DMS 273 (cell line): ENCODE measurements at regions not wholly inside any gene's neighbourhood (a gene's known extent, or its start where the extent isn't known, plus 50 kb on each side); places are given as distances from the start of the nearest gene placed in this dataset.

ENCODE experiments used
- DNase-seq: peaks from one replicate; lab custom pipeline; 2025; ENCODE audit not compliant: unreplicated experiment; lab: John Stamatoyannopoulos, UW

DNA sequence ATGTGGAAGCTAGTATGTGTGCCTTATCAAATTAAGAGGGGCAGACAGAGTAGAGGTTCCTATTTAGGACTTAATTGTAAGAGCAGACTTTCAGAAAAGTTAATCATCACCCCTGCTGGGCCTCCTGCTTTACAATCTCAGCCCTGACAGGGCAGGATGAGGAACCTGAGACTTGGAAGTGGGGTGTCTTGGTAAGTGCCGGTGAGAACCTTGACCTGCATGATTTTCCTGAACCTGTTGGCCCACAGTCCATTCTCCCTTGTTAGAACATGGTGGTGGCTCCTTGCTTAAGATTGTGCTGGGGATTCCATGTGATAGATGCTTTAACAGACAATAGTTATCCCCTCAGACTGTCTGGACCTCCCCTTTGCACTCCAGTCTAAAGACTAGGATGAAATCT, 141.7 kb upstream of the TMEM72 start:
- no peak for DNase-seq

DNA sequence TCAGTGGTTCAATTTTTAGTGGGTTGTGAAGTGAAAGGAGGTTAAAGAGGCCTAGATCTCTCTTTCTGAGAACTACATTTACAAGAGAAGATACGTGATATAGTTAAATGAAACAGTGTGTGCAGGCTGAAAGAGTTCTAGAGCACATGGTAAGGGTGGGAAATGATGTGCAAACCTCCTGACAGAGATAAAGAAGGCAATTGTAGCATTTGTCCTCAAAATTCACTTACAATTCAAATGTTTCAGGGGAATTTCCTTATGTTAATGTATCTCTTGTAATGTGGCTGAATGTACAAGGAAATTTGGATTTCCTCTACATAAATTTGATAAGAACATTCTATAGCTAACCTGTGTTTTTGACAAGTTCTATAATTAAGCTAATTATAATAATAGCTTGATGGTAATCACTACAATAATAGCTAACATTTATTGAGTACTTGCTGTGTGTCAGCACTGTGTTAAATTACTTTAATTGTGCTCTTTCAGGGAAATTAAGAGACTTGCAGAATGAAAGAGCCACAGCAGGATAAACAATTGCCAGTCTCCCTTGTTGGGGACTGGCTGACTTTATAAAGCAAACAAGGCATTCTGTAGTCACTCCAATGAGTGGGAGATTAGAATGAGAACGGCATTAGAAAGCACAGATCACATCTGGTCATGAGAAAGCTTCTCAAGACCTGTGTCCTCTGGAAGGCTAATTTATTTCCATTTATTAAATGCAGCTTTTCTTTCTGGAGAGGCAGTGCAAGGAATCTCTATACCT, 139.7 kb upstream of the TMEM72 start:
- no peak for DNase-seq

DNA sequence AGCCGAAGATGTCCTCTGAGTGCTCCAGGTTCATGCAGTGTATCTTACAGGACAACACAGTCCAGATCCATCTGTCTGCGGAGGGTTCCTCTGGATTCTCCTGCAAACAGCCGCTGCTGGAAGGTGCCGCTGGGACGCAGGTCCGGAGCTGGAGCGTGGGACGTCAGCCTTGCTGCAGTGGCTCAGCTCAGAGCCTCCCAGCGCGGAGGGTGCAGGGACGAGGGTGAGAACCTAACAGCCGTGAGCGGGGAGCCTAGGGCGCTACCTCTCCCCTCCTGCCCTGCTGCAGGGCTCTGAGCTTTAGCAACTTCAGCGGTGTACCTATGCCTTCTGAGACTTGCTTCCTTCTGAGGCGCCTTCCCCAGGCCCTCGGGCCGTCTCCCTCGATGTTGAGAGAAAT, 137.6 kb upstream of the TMEM72 start:
- no peak for DNase-seq

DNA sequence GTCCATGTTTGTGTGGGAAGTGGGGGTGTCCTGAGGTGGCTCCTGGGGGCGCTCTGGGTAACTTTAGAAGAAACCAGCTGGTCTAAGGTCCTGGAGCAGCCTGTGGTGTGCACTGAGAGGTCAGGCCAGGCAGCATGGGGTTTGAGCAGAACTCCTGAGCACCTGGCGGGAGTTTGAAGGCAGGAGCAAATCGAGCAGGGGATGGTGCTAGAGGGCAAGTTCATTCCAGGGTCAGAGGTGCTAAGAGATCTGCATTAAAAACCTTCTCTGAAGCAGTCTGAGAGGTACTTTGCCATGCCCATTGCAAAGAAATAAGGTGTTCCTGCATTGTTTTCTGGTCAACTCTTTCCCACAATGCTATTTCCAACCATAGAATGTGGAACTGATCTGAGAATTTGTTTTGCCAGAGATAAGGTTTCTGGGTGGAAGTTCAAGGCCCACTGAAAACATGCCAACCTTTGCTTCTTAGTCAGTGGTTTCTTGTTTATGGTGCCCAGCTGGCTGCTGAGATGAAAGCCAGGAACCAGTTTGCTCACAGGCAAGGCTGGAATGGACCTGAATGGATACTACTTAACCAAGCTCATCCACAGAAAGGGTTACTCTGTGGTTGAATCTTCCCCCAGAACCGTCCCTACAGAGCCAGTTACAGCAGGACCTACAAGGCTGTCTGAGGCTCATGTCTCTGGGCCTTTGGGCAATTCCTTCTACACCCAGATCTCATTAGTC, 136.3 kb upstream of the TMEM72 start:
- no peak for DNase-seq

DNA sequence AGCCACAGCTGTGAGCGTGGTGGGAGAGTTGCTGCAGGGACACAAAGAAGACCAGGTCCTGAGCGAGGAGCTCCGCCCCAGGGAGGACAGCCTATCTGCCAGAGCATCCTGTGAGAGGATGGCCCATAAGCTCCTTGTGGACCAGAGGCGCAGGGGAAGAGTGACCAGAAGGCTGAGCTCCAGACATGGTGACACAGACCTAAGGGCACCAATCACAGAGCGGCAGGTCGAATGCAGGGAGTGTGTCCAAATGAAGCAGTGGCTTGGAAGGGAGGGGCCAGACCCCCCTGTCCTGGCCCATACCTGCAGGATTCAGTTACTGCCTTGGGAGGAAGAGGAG, 135.8 kb upstream of the TMEM72 start:
- DNase-seq = no peak

DNA sequence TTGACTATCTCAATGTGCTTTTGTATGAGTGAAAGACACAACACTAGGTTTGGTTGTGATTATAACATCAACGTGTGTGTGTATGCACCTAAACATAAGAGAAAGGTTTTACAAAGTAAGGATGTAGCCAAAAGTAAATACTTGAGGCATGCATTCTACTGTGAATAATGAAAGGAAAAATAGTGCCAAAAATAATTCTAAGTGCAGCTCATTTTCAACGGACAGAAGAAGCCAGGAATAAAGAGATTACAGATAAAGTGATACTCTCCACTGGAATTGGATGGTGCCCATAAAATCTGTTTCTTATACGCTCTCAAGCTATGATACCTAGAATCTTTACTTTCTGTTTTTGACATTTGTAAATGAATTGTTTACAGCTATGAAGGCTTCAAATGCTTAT, 135.0 kb upstream of the TMEM72 start:
- DNase-seq = no peak

DNA sequence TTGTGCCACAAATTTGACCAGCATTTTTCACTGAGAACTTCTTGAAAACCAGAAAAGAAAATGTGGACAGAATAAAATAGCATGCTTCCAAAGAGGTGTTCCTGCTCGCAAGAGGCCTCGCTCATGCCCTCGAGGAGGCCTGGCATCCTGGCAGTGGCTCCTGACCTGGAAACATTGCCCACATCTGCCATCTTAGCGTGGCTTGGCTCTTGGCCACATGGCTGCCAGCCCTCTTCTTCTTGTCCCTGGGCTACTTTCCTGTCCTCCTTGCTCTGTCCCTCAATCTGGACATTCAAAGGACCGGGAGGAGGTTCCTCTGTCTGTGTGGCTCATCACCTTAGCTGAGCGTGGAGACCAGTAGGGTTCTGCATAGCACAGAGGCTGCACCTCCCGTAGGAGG, 131.6 kb upstream of the TMEM72 start:
- DNase-seq = no peak

DNA sequence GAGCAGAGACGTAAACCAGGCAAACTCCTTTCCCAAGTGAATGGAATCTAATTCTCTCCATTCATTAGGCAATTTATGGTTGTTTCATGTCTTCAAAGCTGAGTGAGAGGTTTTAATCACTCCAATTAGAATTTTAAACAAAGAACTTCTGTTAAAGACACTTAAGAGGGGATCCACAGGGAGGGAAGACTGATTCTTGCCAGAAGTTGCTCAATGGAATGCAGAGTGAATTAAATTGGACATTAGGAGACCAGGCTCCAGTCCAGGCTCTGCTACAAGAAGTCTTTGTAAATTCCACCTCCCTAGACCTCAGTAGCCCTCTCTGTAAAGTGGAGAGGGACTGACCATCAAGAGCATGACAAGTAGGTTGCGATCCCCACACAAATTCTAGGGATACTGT, 130.7 kb upstream of the TMEM72 start:
- no peak for DNase-seq

DNA sequence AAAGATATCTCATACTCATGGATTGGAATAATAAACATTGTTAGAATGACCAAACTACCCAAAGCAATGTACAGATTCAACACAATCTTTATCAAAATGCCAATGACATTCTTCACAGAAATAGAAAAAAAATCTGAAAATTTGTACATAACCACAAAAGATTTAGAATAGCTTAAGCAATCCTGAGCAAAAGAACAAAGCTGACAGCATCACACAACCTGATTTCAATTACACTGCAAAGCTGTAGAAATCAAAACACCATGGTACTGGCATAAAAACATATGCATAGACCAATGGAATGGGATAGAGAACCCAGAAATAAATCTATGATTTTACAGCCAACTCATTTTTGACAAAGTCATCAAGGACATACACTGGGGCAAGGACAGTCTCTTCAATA, 130.0 kb upstream of the TMEM72 start:
- no peak for DNase-seq

DNA sequence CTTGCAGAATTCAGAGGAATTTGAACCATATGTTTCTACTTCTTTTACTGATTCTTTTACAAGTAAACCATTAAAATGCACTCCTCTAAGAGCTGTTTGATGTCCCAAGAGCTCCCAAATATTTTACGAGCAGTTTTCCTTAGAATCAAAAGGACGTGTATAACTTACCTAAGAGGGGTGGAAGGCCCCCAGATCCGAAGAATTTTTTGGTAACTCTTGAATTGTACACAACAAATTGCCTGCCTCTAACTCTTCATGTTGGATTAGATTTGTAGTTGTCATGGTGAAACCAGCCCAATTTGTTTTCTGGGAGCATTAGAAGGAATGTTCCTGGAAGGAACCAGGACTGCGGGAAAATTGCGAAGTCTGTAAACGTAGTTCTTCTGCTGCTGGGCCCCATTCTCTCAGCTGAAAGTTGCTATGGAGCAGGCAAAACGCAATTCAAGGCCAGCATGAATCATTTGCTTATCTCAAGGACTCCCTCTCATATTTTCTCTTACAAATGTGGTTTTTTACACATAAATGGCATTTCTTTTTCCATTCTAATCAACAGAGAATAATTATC, 124.8 kb upstream of the TMEM72 start:
- DNase-seq = no peak

DNA sequence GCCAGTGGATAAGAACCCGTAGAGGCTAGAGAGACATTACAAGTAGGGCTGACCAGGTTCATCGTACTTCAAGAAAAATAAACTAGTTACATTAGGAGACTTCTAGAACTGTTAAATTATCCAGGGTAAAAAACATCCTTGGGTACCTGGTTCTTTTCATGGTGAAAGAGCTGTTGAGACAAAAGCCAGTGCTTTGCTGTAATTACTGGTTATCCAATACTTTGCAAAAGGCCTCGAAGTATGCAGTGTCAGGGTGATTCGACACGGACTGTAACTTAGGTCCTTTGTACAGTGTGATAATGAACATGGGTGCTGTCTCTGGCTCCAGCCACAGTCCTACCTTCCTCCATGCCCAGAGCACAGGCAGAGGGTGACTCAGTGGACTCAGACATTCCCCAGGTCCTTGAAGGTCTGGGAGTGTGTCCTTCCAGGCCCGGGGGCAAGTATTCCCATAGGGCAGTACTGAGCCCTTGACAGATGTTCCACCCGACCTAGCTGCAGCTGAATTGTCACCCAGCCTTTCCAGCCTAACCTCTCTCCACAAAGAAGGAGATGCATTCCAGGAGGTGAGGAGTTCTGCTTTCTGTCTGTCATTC, 123.6 kb upstream of the TMEM72 start:
- DNase-seq = no peak

DNA sequence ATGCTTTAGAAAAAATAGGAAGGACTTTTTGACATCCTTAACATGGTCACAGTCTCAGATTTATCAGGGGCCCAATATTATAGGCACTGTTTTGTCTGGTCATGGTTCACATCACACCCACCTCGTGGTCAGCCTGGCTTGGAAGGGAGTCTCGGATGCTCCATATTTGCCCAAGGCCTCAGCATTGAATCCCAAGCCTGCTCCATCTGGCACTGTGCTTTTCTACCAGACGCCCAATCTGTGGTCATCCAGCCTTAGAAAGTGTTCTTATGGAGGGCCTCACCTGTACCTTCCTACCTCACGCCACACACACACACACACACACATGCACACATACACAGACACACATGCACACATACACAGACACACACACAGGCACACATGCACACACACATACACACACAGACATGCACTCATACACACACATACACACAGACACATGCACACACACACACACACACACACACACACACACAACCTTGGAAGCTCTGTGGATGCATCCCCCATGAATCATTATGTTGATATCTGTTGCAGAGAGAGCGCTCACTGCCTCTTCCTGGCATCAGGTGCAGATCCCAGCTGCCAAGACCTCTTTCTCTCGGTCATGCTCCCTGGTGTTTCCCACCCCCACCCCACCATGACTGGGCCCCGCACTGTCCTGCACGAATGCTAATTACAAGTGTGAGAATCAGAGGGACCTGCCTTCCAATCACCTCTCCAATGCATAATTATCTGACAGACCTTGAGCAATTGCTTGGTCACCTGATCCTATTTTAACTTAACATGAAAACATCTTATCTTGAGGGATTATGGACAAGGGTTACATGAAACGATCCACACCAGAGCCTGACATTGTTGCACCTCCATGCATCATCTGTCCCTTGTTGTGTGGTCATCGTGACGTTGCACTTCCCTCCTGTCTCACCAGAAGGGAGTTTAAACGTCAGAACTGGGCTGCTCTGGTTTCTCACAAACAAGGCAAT, 122.7 kb upstream of the TMEM72 start:
- DNase-seq = no peak

DNA sequence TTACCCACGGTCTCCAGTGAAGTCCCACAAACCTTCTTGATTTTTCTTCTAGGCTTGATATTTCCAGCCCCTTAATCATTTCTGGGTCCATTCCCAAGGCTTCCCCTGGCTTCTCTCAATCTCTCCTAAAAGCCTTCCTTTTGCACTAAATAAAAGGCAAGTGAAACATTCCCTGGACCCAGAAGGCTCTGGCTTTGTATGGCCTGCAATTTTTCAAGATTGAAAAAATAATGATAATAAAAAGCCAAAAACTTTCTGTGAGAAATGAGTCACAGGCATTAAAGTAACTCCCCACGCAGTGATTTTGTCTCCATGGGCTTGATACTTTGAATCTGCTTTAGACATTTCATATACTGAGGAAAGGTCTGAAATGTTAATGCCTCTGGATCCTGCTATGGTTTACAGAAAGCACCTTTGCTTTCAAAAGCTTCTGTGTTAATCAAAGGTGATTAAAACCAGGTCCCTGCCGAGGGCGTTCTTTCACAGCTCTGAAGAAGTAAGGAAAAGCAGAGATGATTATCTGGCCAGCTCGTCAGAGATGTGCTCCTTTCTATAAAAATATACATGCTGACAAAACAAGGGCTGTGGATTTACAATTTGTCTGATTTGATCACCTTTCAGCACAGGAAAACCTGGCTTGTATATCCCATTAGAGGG, 118.9 kb upstream of the TMEM72 start:
- no peak for DNase-seq

DNA sequence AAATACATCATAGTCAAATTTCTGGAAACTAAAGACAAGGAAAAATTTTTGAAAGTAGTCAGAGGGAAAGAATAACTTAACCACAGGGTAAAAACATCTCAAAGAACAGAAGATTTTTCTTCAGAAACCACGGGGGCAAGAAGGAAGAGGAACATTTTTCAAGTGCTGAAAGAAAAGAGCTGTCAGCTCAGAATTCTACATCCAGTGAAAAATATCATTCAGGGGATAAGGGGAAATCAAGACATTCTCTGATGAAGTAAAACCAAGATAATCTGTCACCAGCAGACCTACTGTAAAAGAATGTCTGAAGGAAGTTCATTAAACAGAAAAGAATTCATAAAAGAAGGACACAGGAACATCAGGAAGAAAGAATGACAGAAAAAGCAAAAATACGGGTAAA, 111.2 kb upstream of the TMEM72 start:
- DNase-seq = no peak

DNA sequence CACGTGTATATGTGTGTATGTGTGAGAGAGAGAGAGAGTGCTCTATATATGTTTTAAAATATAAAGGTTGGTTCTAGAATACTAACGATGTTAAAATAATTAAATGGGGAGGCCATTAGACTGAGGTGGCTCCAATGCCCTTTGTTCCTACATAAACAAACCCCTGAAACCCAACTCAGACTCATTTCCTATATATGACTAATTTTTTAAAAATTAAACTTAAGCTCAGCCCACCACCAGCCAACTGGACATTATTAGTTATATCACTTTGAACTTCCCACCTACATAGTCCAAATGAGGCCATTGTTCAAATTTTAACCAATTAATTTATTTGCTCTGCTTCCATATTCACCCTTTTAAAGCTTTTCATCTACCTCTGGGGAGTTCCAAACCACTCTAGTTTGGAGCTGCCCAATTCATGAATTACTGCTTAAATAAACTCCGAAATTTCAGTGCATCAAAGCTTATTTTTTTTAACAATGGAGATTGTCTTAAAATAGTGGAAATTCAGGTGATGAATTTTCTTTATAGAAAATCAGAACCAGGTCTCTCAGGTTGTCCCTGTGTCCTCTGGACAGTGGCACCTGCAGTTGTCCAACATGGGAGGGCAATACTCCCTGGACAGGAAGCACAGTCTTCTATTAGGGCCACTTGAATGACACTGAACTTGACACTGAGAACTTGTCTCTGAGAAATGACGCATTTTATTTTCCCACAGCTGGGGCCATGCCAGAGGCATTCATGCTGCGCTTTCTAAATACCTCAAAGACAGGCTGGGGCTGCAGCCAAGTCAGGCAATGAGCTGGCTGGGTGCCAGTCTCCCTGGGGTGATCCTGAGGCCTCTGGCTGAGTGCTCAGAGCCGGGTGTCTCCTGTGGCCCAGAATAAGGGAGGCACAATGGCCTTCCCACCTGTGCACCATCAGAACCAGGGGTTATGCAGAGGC, 109.5 kb upstream of the TMEM72 start:
- peak; percentile 82 for DNase-seq

DNA sequence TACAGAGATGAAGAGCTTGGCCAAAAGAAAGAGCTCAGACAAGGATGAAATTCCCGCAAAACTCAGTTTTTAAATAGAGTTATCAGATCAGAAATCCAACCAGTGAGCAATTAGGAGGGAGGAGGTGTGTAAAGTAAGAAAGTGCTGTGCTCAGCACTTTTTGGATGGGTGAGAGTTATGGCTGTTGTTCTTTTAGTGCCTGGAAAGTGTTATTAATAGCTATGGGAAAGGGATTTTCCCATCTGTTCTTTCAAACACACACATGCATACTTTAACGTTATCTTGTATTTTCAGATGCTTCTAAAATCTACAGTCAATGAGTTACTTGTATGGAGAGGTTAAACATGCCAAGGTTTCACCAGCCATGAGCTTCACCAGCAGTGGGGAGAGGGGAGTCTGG, 107.3 kb upstream of the TMEM72 start:
- no peak for DNase-seq

DNA sequence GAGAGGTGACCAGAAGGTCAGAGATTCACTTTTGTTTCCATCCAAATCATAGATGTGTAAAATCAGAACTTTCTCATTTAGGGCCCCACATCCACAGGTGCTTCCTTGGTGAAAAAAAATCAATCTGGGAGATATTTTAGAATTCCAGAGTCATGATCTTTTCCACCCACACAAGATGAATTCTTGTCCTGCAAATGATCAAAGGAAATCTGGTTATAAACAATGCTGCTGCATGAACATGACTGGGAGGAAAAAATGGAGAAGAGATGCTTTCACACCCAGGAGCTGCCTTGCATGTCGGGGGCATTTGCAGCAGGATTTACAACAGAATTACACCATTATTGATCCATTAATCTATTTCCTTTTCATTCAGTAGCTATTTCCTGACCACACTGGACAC, 106.5 kb upstream of the TMEM72 start:
- DNase-seq = no peak

DNA sequence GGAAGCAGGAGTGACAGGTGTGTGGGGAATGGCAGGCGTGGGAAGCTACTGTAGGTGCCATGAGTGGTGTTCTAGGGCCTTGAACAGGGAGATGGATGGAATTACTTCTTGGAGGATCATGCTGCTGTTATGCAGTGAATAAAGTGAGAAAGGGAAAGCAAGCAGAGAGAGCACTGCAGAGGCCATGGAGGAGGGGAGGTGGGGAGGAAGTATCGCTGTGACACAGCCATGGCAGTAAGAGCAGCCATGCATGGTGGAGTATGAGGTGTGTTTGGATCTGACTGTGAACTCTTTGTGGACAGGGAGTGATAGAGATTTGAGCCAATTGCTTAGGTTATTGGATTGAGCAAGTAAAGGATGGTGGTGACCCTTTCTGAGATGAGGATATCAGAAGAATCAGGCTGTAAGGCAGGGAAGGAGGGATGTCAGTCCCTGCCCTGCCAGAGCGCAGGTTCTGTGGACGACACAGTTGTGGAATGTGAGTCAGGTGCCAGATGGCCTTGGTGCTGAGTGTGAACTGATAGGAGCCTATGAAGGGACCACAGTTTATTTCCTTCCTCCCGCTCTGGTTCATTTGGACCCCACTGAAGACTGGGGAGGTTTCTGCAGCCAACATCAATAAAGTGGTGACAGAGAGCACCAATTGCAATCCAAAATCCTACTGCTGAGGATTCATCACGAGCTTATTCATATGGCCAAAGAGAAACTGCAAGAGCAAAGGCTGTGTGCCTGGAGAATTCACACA, 105.5 kb upstream of the TMEM72 start:
- DNase-seq = no peak

DNA sequence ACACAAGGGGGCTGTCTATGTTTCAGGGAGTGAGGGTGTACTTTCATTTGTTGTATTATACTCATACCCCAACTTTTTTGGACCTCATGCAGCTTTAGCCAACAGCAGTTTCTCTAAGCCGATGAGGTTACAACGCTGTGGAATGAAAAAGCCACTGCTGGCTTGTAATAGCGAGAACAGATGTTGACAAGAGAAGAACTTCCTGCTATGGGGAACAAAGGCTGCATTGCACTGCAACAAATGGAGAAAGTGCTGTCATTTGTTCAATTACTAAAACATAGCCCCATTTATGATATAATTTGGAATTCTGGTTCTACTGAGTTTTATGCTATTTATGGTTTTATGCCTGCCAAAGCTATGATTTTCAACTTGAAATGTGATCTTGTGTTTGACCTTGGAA, 104.2 kb upstream of the TMEM72 start:
- peak; percentile 21 for DNase-seq
